ENCODE measurements at regions not wholly inside any gene's neighbourhood (a gene's known extent, or its start where the extent isn't known, plus 50 kb on each side); places are given as distances from the start of the nearest gene placed in this dataset.
"Not testable (repeated sequence)": the region's sequence is repeated elsewhere in the genome, so short reads cannot be mapped to it uniquely, and the experiment has no call there.

DNA sequence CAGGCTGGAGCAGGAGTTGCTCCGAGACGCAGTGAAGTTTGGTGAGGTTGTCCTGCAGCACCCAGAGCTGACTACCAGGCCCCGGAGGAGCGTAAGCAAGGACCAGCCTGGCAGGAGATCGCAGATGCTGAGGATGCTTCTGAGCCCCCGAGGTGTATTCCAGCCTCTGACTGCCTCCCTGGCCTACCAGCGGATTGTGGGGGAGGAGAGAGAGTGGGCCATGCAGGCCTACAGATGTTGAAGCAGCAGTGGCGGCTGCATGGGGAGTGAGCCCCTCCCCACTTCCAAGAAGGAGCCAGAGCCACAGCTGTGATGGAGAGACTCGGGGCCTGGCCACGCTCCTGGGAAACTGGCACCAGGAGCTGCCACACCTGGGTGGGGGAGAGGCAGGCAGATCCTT is 302.5 kb upstream of the PROK2 start:
- DNase-seq (ENCODE audit: low read depth in 3 of 3) = no peak

DNA sequence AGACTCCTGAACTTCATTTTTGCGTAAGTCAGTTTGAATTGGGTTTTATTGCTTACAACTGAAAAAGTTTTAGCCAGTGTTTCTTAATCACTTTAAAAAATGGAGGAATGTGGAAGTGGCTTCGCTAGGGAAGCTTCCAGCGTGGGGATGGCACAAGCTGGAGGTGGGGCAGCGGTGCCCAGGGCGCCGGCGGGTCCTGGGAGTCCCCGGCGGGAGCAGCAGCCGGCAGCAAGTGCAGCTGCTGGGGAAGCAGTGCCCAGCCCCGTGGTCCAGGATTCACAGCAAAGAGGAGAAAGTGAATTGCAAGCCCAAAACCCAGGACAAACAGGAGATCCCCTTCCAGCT is 301.8 kb upstream of the PROK2 start:
- DNase-seq (ENCODE audit: low read depth in 3 of 3) = no peak

DNA sequence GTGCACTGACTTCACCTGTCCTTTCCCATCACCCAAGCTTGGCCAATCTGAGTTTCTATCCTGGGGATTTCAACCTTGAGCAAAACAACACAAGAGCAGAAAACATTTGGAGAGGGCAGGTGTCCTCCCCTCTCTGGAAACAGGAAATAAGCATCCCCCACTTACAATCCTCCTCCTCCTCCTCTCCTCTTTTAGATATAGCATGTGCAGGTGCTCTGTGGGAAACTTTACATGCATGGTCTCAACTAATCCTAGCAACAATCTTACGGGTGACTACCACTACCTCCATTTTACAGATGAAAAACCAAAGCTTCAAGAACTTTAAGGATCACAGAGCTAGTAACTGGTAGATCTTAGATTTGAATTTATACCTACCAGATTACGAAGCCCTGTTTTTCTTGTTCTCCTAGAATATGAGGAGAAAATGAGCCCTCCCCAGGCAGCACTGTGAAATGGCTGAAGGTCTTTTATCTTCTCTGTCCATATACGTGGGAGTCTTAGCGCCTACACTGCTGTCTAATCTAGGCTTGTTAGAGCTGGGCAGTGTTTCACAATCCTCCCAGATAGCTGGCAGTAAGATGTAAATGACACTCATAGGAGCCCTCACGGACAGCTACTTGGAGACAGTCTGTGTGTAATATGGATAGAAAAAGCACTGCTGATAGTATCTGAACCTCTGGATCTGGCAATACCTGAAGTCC is 301.2 kb upstream of the PROK2 start:
- no peak for DNase-seq (ENCODE audit: low read depth in 3 of 3)

DNA sequence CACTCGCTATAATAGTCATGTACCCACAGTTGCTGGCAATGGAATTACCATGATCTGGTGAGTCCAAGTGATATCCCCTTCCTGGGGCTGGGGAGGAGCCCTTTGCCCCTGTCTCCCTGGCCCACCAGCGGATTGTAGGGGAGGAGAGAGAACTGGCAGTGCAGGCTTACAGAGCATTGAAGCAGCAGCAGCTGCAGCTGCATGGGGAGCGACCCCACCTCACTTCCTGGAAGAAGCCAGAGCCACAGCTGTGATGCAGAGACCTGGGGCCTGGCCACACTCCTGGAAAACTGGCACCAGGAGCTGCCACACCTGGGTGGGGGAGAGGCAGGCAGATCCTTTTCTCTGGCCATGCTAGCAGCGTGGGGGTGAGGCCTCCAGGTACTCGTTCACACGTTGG is 300.1 kb upstream of the PROK2 start:
- no peak for DNase-seq (ENCODE audit: low read depth in 3 of 3)

GRCh38 chr3:72082776-72083462 is 298.0 kb upstream of the PROK2 start:
- no peak for DNase-seq (ENCODE audit: low read depth in 3 of 3)

DNA sequence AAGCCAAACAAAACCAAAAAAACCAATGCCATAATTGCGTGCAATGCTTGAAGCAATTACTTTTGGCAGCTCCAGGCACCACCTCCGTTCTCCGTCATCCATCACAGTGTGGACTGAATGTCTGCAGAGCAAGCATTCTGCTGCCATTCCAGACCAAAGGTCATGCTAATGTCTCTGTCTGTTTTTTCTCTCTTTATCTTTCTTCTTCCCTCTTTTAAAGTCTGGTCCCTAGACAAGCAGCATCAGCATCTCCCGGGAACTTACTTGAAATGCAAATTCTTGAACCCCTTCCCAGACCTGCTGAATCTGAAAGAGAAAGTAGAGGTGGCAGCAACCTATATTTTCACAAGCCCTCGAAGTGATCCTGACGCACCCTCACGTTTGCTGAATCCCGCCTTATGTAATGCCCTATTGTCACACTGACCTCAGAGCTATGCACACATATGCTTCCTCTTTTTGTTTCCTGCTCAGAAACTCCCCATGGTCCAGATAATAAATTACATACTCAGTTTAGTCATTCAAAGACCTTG is 297.3 kb upstream of the PROK2 start:
- no peak for DNase-seq (ENCODE audit: low read depth in 3 of 3)

DNA sequence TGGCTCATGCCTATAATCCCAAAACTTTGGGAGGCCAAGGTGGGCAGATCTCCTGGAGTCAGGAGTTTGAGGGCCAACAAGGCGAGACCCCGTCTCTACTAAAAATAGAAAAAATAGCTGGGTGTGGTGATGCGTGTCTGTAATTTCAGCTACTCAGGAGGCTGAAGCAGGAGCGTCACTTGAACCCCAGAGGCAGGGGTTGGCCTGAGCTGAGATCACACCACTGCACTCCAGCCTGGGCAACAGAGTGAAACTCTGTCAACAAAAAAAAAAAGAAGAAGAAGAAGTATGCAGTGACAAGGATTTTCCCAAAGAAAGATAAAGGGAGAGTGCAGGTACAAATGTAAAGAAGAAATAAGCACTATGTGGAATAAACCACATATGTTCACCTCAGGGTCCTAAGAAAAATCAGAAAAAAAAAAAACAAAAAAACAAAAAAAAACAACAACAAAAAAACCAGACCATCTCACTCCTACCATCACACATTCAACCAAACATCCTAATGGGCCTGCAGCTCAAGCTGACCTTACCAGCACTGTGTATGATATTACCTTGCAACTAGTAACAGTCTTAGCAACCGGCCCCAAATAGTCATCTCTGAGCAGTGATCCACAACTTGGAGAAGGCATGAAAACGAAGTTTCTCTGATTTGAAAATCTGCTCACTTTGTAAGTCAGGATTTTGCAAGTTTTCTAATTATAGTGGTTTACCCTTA is 296.7 kb upstream of the PROK2 start:
- no peak for DNase-seq (ENCODE audit: low read depth in 3 of 3)

DNA sequence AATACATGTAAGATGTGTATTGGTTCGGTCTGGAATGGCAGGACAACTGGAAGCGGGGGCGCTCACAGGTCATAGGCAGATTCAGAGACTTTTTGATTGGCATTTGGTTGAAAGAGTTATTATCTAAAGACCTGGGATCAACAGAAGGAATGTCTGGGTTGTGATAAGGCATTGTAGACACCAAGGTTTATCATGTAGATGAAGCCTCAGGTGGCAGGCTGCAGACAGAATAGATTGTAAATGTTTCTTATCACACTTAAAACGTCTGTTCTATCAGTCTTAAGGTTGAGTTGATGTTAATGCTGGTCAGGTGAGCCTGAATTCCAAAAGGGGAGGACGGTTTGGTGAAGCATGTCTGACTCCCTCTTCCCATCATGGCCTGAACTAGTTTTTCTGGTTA is 295.9 kb upstream of the PROK2 start:
- DNase-seq (ENCODE audit: low read depth in 3 of 3) = no peak

- DNase-seq (ENCODE audit: low read depth in 3 of 3) = no peak
Observed at GRCh38 chr3:72080095-72080494, 295.1 kb upstream of the PROK2 start.

GRCh38 chr3:72079369-72079872 is 294.5 kb upstream of the PROK2 start:
- no peak for DNase-seq (ENCODE audit: low read depth in 3 of 3)

GRCh38 chr3:72078676-72079368 is 293.9 kb upstream of the PROK2 start:
- no peak for DNase-seq (ENCODE audit: low read depth in 3 of 3)

GRCh38 chr3:72077473-72078259 is 292.7 kb upstream of the PROK2 start:
- DNase-seq (ENCODE audit: low read depth in 3 of 3) = no peak

- not testable (repeated sequence) for DNase-seq (ENCODE audit: low read depth in 3 of 3)
Observed at GRCh38 chr3:72075848-72076247, 290.9 kb upstream of the PROK2 start.

- DNase-seq (ENCODE audit: low read depth in 3 of 3) = no peak
Observed at GRCh38 chr3:72071624-72072023, 286.7 kb upstream of the PROK2 start.

DNA sequence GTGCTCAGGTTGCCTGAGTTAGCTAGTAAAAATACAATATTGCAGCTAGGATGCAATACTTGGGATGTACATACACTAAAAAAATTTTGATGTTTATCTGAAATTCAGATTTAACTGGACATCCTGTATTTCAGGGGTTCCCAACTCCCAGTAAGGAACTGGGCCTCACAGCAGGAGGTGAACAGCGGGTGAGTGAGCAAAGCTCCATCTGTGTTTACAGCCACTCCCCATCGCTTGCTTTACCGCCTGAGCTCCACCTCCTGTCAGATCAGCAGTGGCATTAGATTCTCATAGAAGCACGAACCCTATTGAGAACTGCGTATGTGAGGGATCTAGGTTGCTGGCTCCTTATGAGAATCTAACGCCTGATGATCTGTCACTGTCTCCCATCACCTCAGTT is 285.1 kb upstream of the PROK2 start:
- no peak for DNase-seq (ENCODE audit: low read depth in 3 of 3)

DNA sequence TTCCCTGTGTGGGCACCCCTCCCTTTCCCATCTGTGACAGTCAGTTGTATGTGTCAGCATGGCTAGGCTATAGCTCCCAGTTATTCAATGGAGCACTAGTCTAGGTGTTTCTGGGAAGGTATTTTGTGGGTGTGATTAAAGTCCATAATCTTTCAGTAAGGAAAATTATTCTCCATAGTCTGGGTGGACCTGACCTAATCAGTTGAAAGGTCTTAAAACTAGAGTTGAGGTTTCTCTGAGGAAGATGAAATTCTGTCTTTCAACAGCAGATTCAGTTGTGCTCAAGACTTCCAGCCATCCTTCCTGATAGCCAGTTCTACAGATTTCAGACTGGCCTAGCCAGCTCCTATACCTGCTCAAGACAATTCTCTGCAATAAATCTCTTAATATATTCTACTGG is 284.6 kb upstream of the PROK2 start:
- no peak for DNase-seq (ENCODE audit: low read depth in 3 of 3)

DNA sequence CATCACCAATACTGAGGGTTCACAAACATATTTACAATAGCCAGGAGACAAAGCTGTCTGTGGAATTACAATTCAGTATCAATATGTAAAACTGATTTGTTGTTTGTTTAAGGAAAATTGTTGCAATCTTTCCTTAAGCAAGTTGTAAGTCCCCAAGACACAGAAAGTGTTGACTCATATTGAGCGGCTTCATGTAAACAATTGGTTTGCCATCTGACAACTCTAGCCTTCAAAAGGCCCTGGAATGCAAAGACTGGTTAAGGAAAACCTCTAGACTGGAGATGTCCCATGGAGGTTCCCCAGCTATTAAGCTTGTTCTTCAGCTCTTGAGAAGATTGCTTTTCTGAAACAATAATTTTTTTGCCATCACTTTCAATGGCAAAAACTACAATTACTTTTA is 283.7 kb upstream of the PROK2 start:
- DNase-seq (ENCODE audit: low read depth in 3 of 3) = no peak

DNA sequence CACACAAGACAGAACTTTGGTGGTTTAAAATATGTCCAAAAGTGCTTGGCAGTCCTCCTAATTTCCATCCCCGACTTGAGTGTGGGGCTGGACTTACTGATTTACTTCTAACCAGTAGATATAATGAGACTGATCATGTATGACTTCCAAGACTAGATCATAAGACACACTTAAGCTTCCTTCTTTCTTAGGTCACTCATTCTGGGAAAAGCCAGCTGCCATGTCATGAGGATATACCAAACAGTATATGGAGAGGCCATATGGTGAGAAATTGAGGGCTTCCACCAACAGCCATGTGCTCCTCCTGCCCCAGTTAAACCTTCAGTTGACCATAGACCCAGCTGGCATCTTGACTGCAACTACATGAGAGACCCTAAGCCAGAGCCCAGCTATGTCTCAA is 282.8 kb upstream of the PROK2 start:
- DNase-seq (ENCODE audit: low read depth in 3 of 3) = no peak

GRCh38 chr3:72065872-72066641 is 281.1 kb upstream of the PROK2 start:
- DNase-seq (ENCODE audit: low read depth in 3 of 3) = no peak

- no peak for DNase-seq (ENCODE audit: low read depth in 3 of 3)
Observed at GRCh38 chr3:72065236-72065635, 280.3 kb upstream of the PROK2 start.
